ENCODE measurements at regions not wholly inside any gene's neighbourhood (a gene's known extent, or its start where the extent isn't known, plus 50 kb on each side); places are given as distances from the start of the nearest gene placed in this dataset.

- no peak overlapping the region for H3K27ac ChIP-seq (ENCODE audit: low read length)
- H3K4me2 ChIP-seq (ENCODE audit: insufficient read depth, low read length): no peak overlapping the region
- ATAC-seq (ENCODE audit: insufficient read depth, low read depth): no peak
- DNase-seq: no peak
- H3K27me3 ChIP-seq (ENCODE audit: insufficient read depth, low read length, poor library complexity): peaks cover 4% of the 10 kb centered on the region
- H3K79me2 ChIP-seq (ENCODE audit: insufficient read depth, low read length): no peaks in the 10 kb centered on the region
- H4K20me1 ChIP-seq (ENCODE audit: insufficient read depth, low read length): no peaks in the 10 kb centered on the region
- no peak overlapping the region for H2AFZ ChIP-seq (ENCODE audit: low read depth, low read length)
- no peaks in the 10 kb centered on the region for H3K9me3 ChIP-seq (ENCODE audit: insufficient read depth, low read length, severe bottlenecking)
- no peak overlapping the region for H3K9ac ChIP-seq (ENCODE audit: low read depth, low read length)
- no peaks in the 10 kb centered on the region for H3K36me3 ChIP-seq (ENCODE audit: insufficient read depth, low read length)
- TF ChIP-seq CTCF (IDR thresholded peaks at IDR 0.05; ENCODE audit: borderline replicate concordance, extremely low read depth, low read length, poor library complexity, severe bottlenecking) (no peak), EZH2 (IDR thresholded peaks at IDR 0.05; ENCODE audit: borderline replicate concordance, low read depth, low read length, severe bottlenecking) (no peak)
- H3K4me1 ChIP-seq (ENCODE audit: insufficient read depth, low read length): no peaks in the 10 kb centered on the region
- no peak overlapping the region for H3K4me3 ChIP-seq (ENCODE audit: low read depth in 1 of 2, low read length in 2 of 2)
These were observed 219.0 kb downstream of the ERMARD start for GRCh38 chr6:169970306-169970988.

GRCh38 chr6:169969372-169970099 is 218.1 kb downstream of the ERMARD start:
- no peak for ATAC-seq (ENCODE audit: insufficient read depth, low read depth)
- H3K79me2 ChIP-seq (ENCODE audit: insufficient read depth, low read length): no peaks in the 10 kb centered on the region
- no peaks in the 10 kb centered on the region for H3K9me3 ChIP-seq (ENCODE audit: insufficient read depth, low read length, severe bottlenecking)
- no peaks in the 10 kb centered on the region for H3K36me3 ChIP-seq (ENCODE audit: insufficient read depth, low read length)
- TF ChIP-seq CTCF (IDR thresholded peaks at IDR 0.05; ENCODE audit: borderline replicate concordance, extremely low read depth, low read length, poor library complexity, severe bottlenecking) (no peak), EZH2 (IDR thresholded peaks at IDR 0.05; ENCODE audit: borderline replicate concordance, low read depth, low read length, severe bottlenecking) (no peak)
- H3K9ac ChIP-seq (ENCODE audit: low read depth, low read length): no peak overlapping the region
- peaks cover 5% of the 10 kb centered on the region for H3K27me3 ChIP-seq (ENCODE audit: insufficient read depth, low read length, poor library complexity)
- no peak overlapping the region for H3K4me2 ChIP-seq (ENCODE audit: insufficient read depth, low read length)
- H3K4me1 ChIP-seq (ENCODE audit: insufficient read depth, low read length): no peaks in the 10 kb centered on the region
- H2AFZ ChIP-seq (ENCODE audit: low read depth, low read length): no peak overlapping the region
- H4K20me1 ChIP-seq (ENCODE audit: insufficient read depth, low read length): no peaks in the 10 kb centered on the region
- no peak overlapping the region for H3K27ac ChIP-seq (ENCODE audit: low read length)
- no peak overlapping the region for H3K4me3 ChIP-seq (ENCODE audit: low read depth in 1 of 2, low read length in 2 of 2)
- DNase-seq: no peak

GRCh38 chr6:169968541-169969270 is 217.3 kb downstream of the ERMARD start:
- no peak for TF ChIP-seq CTCF (IDR thresholded peaks at IDR 0.05; ENCODE audit: borderline replicate concordance, extremely low read depth, low read length, poor library complexity, severe bottlenecking)
- no peak for TF ChIP-seq EZH2 (IDR thresholded peaks at IDR 0.05; ENCODE audit: borderline replicate concordance, low read depth, low read length, severe bottlenecking)
- Histone ChIP-seq H3K4me1 (ENCODE audit: insufficient read depth, low read length) (no peaks in the 10 kb centered on the region), H2AFZ (ENCODE audit: low read depth, low read length) (no peak overlapping the region), H4K20me1 (ENCODE audit: insufficient read depth, low read length) (no peaks in the 10 kb centered on the region), H3K4me3 (ENCODE audit: low read depth in 1 of 2, low read length in 2 of 2) (no peak overlapping the region), H3K27ac (ENCODE audit: low read length) (no peak overlapping the region), H3K9me3 (ENCODE audit: insufficient read depth, low read length, severe bottlenecking) (no peaks in the 10 kb centered on the region), H3K27me3 (ENCODE audit: insufficient read depth, low read length, poor library complexity) (peaks cover 5% of the 10 kb centered on the region), H3K4me2 (ENCODE audit: insufficient read depth, low read length) (no peak overlapping the region), H3K36me3 (ENCODE audit: insufficient read depth, low read length) (no peaks in the 10 kb centered on the region), H3K79me2 (ENCODE audit: insufficient read depth, low read length) (no peaks in the 10 kb centered on the region), H3K9ac (ENCODE audit: low read depth, low read length) (no peak overlapping the region)
- ATAC-seq (ENCODE audit: insufficient read depth, low read depth): no peak
- DNase-seq: no peak

Data from DND-41 (cell line).